Neural crest cell (in vitro differentiated cells): ENCODE measurements at regions not wholly inside any gene's neighbourhood (a gene's known extent, or its start where the extent isn't known, plus 50 kb on each side); places are given as distances from the start of the nearest gene placed in this dataset.
A peak's percentile ranks its signal among the peaks of the same experiment; 100 is the strongest.

Experiments used
- DNase-seq: peaks from one replicate; pipeline ENCODE4 v3.0.0; 2021; ENCODE audit warnings: low read depth, mixed read lengths, low spot score
- H3K27ac Mint-ChIP-seq: one replicate; pipeline ENCODE4 v1.8.0; 2021; ENCODE audit warnings: mild to moderate bottlenecking, mixed read lengths; ENCODE audit not compliant: unreplicated experiment
- H3K27me3 Mint-ChIP-seq: 2 replicates; pipeline ENCODE4 v1.8.0; 2021; ENCODE audit warnings: low read depth, mild to moderate bottlenecking, mixed read lengths
- H3K36me3 Mint-ChIP-seq: 2 replicates; pipeline ENCODE4 v1.8.0; 2021; ENCODE audit warnings: low read depth, mild to moderate bottlenecking, mixed read lengths
- H3K4me1 Mint-ChIP-seq: 2 replicates; pipeline ENCODE4 v1.8.0; 2021; ENCODE audit warnings: mixed read lengths
- H3K4me3 Mint-ChIP-seq: one replicate; pipeline ENCODE4 v1.8.0; 2021; ENCODE audit warnings: mild to moderate bottlenecking, mixed read lengths
- H3K9me3 Mint-ChIP-seq: 2 replicates; pipeline ENCODE4 v1.8.0; 2021; ENCODE audit warnings: mixed read lengths
- CTCF ChIP-seq: fragments of 200-600 bp; sonication (generic); conservative IDR thresholded peaks from 2 replicates; pipeline ENCODE4 v1.5.0; 2021; ENCODE audit warnings: antibody characterized with exemption, mild to moderate bottlenecking

GRCh38 chr3:8825153-8825825 lies 55.9 kb upstream of the OXTR start:
- Mint-ChIP-seq H3K4me3 (no peak overlapping the region), H3K27ac (no peak overlapping the region), H3K4me1 (no peaks in the 10 kb centered on the region), H3K36me3 (peaks cover 17% of the 10 kb centered on the region), H3K27me3 (no peaks in the 10 kb centered on the region), H3K9me3 (peaks cover 14% of the 10 kb centered on the region)
- DNase-seq, result no peak
- no peak for TF ChIP-seq CTCF

GRCh38 chr3:8824238-8824637 lies 54.8 kb upstream of the OXTR start:
- Mint-ChIP-seq H3K36me3 (peaks cover 28% of the 10 kb centered on the region), H3K27ac (no peak overlapping the region), H3K4me3 (no peak overlapping the region), H3K27me3 (no peaks in the 10 kb centered on the region), H3K9me3 (peaks cover 21% of the 10 kb centered on the region), H3K4me1 (no peaks in the 10 kb centered on the region)
- no peak for DNase-seq
- no peak for TF ChIP-seq CTCF

GRCh38 chr3:8822141-8822540 lies 52.7 kb upstream of the OXTR start:
- no peak for TF ChIP-seq CTCF
- Mint-ChIP-seq H3K9me3 (peaks cover 30% of the 10 kb centered on the region), H3K36me3 (peaks cover 42% of the 10 kb centered on the region), H3K27ac (peak overlapping the region; percentile 64), H3K4me3 (no peak overlapping the region), H3K27me3 (no peaks in the 10 kb centered on the region), H3K4me1 (no peaks in the 10 kb centered on the region)
- no peak for DNase-seq
